ENCODE measurements at regions not wholly inside any gene's neighbourhood (a gene's known extent, or its start where the extent isn't known, plus 50 kb on each side); places are given as distances from the start of the nearest gene placed in this dataset.

DNA sequence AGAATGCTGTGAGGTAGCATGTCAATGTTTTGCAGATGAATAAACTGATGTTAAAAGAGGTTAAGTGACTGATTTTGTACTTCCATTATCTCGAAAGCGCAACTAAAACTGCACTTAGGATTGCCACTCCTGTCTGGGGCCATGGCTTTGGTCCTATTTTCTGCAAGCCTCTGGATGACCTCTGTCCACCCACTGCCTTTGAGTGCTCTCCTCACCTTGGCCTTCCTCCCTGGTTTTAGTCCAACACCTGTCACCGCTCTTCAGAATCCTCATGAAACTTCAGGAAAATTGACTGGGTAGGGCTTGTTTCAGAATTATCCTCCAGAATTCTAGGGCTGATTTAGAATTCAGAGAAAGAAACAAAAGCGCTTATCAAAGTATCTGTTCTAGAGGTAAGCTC is 51.1 kb upstream of the HNMT start:
- TF ChIP-seq, protein P1, sequence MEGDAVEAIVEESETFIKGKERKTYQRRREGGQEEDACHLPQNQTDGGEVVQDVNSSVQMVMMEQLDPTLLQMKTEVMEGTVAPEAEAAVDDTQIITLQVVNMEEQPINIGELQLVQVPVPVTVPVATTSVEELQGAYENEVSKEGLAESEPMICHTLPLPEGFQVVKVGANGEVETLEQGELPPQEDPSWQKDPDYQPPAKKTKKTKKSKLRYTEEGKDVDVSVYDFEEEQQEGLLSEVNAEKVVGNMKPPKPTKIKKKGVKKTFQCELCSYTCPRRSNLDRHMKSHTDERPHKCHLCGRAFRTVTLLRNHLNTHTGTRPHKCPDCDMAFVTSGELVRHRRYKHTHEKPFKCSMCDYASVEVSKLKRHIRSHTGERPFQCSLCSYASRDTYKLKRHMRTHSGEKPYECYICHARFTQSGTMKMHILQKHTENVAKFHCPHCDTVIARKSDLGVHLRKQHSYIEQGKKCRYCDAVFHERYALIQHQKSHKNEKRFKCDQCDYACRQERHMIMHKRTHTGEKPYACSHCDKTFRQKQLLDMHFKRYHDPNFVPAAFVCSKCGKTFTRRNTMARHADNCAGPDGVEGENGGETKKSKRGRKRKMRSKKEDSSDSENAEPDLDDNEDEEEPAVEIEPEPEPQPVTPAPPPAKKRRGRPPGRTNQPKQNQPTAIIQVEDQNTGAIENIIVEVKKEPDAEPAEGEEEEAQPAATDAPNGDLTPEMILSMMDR (IDR thresholded peaks at IDR 0.05; ENCODE audit: low read length) = no peak
- TF ChIP-seq EZH2phosphoT487 (IDR thresholded peaks at IDR 0.05; ENCODE audit: low read length) = no peak
- TF ChIP-seq EZH2 (optimal IDR thresholded peaks at IDR 0.05; ENCODE audit: low read depth, low read length) = no peak
